HS-27A (cell line): ENCODE measurements at regions not wholly inside any gene's neighbourhood (a gene's known extent, or its start where the extent isn't known, plus 50 kb on each side); places are given as distances from the start of the nearest gene placed in this dataset.

Experiments used
- DNase-seq: peaks from one replicate; pipeline ENCODE4 v3.0.0-alpha.2; 2012; ENCODE audit warnings: low read depth, missing footprints

DNA sequence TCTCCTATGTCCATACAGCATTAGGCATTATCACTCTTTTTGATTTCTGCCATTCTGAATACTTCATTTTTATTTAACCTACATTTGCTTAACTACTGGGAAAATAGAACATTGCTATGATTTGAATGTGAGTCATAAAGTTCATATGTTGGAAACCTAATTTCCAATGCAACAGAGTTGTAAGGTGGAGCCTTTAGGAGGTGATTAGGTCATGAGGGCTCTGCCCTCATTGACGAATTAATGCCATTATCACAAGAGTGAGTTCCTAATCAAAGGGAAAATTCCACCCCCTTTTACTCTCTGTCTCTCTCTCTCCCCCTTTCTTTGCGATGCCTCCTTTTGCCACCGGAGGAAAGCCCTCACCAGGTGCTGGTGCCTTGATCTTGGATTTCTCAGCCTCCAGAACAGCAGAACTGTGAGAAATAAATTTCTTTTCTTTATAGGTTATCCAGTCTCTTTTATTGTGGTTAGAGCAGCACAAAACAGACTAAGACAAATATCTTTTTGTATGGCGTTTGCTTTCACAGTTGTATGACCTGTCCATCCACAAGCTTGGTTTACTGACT is 180.1 kb upstream of the ARID2 start:
- DNase-seq = no peak

DNA sequence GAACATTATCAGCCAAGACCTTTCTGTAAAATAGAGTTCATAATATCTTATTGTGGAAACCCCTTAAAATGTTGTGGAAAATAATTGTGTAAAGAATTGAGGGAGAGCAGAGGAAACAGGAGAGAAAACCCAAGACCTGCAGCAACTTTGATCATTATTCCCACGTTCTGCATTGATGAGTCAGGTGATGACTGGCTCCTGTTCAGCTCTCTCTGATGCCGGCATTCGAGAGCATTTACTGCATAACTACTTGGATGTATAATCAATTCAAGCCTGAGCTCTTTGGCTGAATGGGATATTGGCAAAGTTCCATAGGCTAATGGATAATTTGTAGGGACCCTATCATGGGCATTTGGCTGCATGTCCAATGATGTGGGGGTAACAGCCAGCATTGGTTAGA is 176.3 kb upstream of the ARID2 start:
- DNase-seq = no peak

DNA sequence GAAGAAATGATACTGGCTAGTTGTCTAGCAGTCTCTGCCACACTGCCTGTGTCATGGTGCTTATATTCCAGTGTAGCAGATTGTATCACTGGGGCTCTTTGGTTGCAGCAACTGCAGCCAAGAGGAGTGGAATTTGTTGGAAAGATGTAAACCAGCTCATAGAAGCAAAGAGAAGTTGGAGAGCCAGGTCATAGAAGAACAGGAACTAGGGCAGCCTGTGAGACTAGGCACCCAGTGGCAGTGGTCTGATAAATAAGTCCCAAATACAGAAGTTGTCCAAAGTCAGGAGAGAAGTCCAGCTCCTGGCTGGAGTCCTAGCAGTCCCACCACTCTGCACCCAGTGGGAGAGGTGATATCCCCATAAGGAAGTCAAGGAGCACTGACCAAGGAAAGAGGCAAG is 172.5 kb upstream of the ARID2 start:
- no peak for DNase-seq

DNA sequence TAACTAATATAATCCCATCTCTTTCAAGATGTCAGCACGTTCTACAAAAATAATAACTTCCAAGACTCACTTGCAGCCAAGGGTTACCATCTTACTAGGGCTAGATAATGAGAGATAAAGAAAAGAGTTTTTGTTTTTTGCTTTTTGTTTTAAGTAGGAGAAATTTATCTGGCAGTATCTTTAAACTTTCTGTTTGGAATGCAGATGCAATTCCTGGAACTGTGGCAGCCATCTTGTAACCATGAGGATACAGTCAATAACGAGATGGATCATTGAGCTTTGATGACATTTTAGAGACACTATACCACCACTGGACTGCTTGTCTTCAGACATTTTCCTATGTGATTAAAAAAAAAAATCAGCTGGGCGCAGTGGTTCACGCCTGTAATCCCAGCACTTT is 171.2 kb upstream of the ARID2 start:
- no peak for DNase-seq

DNA sequence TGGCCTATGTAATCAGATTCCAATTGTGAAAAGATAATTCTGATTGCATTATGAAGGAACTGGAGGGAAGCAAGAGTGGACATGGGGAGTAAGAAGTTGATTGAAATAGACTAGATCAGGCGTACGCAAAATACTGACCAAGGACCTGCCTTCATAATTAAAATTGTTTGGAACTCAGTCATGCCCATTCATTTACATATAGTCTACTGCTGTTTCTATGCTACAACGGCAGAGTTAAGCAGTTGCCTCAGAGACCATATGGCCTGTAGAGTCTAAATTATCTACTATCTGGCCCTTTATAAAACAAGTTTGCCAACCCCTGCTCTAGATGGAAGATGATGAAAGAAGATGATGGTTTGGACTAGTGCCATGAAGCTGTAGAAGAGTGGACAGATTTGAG is 170.0 kb upstream of the ARID2 start:
- DNase-seq = no peak

DNA sequence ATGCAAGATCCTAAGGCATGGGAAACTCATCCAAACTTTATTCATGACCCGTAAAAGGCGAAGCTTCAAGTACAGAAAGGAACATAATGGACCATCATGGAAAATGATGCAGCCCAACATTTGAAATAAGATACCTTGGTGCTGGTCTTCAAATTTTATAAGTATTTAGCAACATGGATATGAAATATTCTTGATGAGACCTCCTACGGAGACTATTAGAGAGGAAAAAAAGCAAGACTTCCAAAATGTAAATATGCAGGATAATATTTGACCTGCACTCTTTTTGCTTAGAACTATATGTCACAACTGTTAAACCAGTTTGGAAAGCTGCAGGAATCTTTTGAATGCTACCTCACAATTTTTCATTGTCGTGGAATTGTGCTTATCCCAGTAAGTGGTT is 168.8 kb upstream of the ARID2 start:
- DNase-seq = no peak

DNA sequence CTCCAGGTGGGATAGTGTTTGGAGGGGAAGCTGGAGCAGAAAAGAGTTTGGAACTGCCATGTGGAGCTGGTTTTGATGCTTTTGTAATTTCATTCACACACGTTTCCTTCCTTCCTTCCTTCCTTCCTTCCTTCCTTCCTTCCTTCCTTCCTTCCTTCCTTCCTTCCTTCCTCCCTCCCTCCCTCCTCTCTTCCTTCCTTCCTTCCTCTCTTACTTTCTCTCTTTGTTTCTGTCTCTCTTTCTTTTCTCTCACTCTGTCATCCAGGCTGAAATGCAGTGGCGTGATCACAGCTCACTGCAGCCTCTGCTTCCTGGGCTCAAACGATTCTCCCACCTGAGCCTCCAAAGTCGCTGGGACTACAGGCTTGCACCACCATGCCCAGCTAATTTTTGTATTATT is 168.0 kb upstream of the ARID2 start:
- no peak for DNase-seq

DNA sequence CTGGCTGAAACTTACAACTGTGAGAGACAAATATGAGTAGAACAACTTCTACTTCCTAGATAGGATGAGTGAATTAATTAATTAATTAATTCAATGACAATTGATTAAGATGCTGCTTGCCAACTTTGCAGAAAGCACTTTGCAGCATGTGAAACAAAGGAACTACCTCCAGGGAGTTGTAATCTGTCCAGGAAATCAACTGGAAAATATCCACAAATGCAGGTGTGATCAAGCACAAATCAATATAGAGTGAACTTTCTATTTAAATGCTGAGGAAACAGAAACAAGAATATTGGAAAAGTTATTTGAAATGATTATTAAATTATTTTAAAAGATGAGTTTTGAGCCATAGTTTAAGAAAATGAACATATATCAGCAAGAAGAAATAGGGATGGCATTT is 163.9 kb upstream of the ARID2 start:
- DNase-seq = no peak

DNA sequence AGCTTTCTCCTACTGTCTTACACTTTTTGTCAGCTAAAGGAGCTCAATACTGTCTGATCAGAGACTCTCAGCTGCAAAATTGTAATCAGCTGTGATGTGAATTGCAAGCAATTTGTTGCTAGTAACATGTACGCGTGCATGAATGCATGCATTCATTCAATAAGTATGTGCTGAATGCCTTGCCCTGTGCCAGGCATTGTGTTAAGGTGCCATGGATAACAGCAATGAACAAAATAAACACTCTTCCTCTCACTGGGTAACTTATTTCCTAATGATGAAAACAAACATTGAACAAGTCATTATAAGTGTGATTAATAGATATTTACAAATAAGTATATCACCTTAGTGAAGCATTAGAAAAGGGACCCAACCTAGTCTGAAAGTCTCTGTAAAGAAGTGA is 163.2 kb upstream of the ARID2 start:
- no peak for DNase-seq

DNA sequence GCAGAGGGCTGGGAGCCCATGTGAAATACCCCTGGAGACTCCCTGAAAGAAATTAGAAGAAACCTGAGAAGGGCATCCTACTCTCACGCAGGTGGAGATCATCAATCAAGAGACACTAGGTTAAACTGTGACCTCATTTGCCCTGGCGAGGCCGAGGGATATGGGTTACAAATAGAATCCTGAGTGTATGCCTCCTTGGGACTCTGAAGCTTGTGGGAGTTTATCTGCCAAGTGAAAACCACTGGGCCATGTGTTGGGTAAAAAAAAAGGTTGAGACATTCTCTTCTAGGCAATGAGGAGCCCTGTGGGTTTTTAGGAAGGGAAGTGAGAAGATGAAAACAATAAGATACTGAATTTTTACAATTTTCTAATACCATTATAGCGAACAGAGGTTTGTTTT is 160.7 kb upstream of the ARID2 start:
- no peak for DNase-seq

DNA sequence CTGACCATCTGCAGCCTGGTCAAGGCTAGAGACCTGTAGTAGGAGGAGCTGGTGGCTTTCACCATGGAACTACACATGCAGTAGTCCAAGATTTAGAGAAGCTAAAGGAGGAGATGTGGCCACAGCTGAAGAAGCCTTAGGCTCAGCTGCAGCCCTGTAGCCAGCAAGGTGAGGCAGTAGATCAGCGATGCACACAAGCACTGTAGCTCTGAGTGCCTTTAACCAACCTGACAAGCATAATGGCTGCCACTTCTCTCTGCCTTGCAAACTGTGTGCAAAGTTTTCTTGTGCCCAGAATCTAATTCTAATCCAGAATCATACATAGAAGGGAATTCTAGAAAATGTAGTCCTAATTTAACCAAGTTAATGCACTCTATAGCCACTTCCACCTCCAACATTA is 159.0 kb upstream of the ARID2 start:
- DNase-seq = no peak

DNA sequence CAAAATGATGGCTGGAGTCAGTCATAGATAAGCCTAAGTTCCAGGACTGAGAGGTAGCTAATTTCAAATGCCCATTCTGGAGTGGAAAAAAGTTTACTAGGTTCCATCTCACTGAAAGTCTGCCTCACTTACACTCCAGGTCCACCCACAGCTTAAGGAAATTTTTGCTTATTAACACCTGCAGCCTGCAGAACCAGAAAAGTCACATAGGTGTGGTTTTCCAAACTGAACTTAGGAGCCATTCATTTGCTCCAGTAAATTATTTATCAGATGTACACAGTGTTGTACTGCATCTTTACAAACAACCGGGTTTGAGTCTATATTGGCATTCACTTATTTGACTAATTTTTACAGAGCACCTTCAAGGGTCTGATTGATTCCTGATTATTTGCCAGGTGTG is 157.4 kb upstream of the ARID2 start:
- DNase-seq = no peak

DNA sequence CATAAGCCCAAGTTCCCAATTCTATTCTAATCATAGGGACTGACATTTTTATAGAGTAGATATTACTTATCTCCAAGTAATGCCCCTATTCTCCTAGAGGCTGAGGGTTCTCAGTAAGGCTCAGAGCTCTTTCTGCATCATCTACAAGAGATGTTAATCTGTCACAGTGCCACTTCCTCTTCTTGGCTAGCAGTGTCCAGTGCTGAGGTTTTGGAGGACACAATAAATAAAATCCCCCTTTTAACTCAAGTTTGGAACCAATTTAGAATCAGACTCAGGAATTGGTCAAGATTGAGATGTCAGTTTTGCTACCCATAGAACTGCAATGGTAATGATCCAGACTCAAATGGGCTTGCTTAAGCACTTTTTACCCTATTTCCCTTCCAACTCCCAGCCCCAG is 154.1 kb upstream of the ARID2 start:
- DNase-seq = no peak

DNA sequence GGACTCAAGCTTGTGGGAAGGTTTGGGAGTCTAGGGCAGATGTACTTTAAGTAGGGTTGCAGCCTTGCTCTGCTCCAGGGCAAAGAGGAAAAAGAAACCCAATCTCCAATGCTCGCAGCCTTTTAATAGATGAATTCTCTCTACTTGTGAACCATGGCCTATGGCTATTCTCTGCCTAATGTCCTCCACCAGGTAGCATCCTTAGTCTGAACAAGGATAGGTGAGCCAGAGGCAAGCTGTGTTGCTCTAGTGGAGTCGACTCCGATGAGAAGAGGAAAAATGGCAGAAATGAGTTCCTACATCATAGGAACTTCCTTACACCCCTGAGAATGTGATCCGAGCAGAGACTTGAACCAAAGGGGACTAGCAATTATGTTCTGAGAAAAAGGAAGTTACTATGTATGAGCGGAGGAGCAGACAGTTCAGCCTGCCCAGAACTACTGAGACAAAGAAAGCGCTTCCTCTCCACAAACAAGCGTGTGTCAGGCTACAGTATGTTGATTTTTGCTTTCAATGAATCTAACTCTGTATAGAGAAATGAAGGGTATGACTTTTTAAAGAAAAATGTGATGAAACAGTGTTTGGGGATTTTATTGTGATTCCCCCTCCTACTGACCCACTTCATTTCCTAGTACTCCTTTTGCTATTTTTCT is 153.6 kb upstream of the ARID2 start:
- no peak for DNase-seq

DNA sequence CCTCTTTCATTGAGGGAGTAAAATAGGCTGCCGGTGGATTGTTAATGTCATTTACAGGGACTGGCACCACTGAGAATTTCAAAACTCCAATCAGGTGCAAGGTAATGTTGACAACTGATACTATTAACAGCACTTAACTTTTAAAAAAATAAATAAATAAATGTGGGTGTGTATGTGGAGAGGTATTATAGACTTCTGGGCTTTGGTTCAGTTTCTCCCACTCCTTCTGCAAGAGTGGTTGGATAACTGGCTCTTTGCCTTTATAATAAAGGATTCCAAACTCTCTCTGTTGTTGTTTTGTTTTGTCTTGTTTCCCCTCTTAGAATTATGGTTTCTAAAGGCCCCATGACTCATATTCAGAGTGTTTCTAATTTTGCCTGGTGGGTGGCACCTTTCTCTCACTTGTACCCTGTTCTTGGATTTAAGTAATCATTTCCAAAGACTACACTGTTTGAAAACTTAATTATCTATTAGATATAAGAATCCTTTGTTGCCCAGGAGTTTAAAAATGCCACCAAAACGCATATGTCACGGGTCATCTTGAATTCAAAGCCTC is 151.6 kb upstream of the ARID2 start:
- DNase-seq = no peak

DNA sequence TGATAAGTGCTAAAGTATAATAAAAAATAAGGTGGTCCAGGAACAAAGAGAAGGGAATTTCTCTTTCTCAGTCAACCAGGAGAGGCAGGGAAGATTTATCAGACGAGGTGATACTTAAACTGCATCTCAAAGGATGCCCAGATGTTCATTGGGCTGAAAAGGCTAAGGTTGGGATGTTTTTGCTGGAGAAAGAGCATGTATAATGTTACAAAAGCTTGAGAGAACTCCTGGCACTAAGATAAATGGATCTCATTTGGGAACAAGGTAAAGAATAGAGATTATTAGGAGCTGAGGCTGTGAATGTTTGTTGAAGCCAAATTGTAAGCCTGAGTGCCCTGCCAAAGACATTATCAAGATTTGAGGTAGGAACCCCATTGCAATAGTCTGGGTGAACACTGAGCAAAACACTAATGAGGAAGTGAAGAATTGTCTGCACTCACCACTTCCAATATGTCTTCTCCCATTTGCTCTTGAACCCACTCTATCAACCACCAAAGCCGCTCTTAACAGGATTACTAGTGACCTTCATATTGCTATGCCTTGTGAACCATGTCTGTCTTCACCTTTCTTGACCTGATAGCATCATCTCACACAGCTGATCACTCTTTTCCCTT is 149.0 kb upstream of the ARID2 start:
- DNase-seq = no peak

DNA sequence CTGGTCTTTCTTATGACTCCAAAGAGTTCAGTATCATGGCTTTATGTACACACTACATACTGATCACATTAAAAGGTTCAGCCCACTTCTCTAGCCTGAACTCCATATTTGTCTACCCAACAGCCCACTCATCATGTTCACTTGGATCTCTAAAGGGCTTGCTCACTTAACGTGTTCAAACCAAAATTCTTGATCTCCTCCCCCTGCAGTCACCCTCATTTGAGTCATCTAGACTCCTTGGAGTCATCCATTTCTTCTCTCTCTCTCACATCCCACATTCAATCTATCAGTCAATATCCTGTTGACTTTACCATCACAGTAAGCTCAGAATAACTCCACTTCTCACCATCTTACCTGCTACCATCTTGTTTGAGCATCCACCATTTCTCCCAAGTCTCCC is 148.4 kb upstream of the ARID2 start:
- DNase-seq = no peak

DNA sequence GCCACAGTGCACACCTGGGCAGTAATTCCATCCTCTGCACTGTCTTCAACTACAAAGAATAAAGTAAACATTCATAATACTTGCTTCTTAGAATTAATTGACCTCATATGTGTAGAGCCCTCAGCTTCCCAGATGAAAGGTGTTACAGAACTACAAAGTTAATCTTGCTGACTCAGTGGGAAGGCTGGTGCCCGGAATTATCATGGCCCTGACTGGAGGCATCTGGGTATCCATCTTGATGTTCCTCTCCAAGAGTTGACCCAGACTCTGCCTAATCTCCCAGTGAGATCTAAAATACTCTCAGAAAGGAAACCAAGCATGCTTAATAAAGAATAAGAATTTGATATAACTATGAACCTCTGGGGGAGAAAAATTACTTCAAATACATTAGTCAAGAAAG is 147.0 kb upstream of the ARID2 start:
- DNase-seq = no peak

DNA sequence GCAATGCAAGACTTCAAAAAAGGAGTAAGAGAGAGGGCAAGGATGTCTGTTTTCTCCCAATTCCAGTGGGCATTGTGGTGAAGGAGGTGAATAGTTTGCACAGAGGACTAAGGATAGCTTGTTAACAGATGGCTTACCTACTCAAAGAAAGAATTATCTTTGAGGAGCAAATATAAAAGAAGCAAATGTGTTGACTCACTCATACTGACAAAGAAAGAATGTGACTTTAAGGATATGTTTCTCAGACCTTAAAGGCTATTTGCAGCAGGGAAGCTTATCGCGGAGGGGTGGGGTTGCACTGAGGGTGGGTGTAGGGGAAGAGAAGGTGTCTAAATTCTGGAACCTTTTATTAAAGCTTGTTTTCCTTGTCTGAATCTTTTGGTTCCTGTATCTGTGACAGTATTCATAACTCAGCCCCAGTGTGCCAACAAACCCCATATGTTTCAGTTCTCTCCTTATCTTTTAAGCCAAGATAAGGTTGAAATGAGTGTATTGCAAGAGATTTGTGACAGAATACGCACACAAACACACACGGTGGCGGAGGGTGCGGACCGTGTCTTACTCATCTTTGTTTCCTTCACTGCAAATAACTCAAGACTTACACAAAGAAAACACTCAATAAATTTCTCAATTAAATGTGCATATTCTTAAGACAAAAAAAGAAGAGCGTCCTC is 146.4 kb upstream of the ARID2 start:
- no peak for DNase-seq

DNA sequence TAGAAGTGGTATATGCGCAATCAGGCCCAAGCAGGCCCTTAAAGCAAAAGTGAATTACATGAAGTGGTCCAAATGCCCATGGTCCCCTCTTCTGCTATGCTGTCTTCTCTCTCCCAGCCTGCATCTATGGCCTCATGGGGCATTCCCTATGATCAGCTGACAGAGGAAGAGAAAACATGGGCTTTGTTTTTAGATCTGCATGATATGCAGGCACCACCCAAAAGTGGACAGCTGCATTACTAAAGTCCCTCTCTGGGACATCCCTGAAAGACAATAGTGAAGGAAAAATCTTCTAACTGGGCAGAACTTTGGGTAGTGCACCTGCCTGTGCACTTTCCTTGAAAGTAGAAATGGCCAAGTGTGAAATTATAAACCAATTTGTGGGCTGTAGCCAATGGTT is 145.2 kb upstream of the ARID2 start:
- no peak for DNase-seq

DNA sequence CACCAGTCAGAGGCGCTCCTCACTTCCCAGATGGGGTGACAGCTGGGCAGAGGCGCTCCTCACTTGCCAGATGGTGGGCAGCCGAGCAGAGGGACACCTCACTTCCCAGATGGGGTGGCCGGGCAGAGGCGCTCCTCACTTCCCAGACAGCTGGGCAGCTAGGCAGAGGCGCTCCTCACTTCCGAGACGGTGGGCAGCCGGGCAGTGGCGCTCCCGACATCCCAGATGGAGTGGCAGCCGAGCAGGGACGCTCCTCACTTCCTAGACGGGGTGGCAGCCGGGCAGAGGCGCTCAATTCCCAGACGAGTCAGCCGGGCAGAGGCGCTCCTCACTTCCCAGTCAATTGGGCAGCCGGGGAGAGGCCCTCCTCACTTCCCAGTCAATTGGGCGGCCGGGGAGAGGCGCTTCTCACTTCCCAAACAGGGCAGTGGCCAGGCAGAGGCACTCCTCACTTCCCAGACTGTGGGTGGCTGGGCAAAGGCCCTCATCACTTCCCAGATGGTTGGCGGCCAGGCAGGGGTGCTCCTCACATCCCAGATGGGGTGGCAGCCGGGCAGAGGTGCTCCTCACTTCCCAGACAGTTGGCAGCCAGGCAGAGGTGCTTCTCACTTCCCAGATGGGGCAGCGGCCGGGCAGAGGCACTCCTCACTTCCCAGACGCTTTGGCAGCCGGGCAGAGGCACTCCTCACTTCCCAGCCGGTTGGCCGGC is 143.8 kb upstream of the ARID2 start:
- no peak for DNase-seq

DNA sequence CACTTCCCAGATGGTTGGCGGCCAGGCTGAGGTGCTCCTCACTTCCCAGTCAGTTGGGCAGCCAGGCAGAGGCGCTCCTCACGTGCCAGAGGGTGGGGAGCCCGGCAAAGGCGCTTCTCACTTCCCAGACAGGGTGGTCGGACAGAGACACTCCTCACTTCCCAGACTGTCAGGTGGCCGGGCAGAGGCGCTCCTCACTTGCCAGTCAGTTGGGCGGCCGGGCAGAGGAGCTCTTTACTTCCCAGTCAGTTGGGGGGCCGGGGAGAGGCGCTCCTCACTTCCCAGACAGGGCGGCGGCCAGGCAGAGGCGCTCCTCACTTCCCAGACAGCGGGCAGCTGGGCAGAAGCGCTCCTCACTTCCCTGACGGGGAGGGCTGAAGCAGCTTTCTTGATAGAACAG is 143.0 kb upstream of the ARID2 start:
- DNase-seq = no peak

DNA sequence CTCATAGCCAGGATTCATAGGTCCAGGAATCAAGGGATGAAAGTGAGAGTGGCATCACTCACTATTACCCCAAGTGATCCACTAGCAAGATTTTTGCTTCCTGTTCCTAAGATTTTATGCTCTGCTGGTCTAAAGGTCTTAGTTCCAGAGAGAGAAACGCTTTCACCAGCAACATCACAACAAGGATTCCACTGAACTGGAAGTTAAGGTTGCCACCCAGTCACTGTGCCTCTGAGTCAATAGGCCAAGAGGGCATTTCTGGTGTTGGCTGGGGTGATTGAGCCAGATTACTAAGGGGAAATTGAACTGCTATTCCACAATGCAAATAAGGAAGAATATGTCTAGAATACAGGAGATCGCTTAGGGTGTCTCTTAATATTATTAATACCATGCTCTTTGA is 142.5 kb upstream of the ARID2 start:
- no peak for DNase-seq
